OCI-LY1 (cell line): ENCODE measurements at regions not wholly inside any gene's neighbourhood (a gene's known extent, or its start where the extent isn't known, plus 50 kb on each side); places are given as distances from the start of the nearest gene placed in this dataset.

Source experiments
- H2AFZ ChIP-seq: fragments of 200-600 bp; sonication (generic), shearing (Covaris generic); 2 replicates; pipeline ENCODE4 v1.6.0; 2014; ENCODE audit warnings: antibody characterized with exemption, mild to moderate bottlenecking, low read length
- H3F3A ChIP-seq: fragments of 200-600 bp; sonication (generic), shearing (Covaris generic); 2 replicates; pipeline ENCODE4 v1.6.0; 2014; ENCODE audit warnings: mild to moderate bottlenecking, antibody characterized with exemption, low read length, moderate library complexity; ENCODE audit not compliant: insufficient read depth
- H3K27ac ChIP-seq: fragments of 200-600 bp; sonication (generic); 2 replicates; pipeline ENCODE4 v1.5.1; 2014; ENCODE audit warnings: low read length, mixed run types, mild to moderate bottlenecking, low read depth; ENCODE audit not compliant: poor library complexity, severe bottlenecking
- H3K27me3 ChIP-seq: fragments of 200-600 bp; sonication (generic); 2 replicates; pipeline ENCODE4 v1.6.0; 2014; ENCODE audit warnings: antibody characterized with exemption, mild to moderate bottlenecking, low read length, moderate library complexity; ENCODE audit not compliant: insufficient read depth
- H3K36me3 ChIP-seq: fragments of 200-600 bp; sonication (generic); 2 replicates; pipeline ENCODE4 v1.6.1; 2014; ENCODE audit warnings: mild to moderate bottlenecking, antibody characterized with exemption, low read length, moderate library complexity, mixed read lengths; ENCODE audit not compliant: insufficient read depth
- H3K4me1 ChIP-seq: fragments of 200-600 bp; sonication (generic); 2 replicates; pipeline ENCODE4 v1.5.1; 2014; ENCODE audit warnings: mild to moderate bottlenecking, low read length, moderate library complexity; ENCODE audit not compliant: insufficient read depth, severe bottlenecking
- H3K4me2 ChIP-seq: fragments of 200-600 bp; sonication (generic), shearing (Covaris generic); 2 replicates; pipeline ENCODE4 v1.6.1; 2014; ENCODE audit warnings: low read length
- H3K4me3 ChIP-seq: fragments of 200-600 bp; sonication (generic); 2 replicates; pipeline ENCODE4 v1.5.1; 2014; ENCODE audit warnings: low read length, low read depth, mild to moderate bottlenecking, mixed read lengths; ENCODE audit not compliant: poor library complexity, severe bottlenecking
- H3K79me2 ChIP-seq: fragments of 200-600 bp; shearing (Covaris generic); 2 replicates; pipeline ENCODE4 v1.6.1; 2016; ENCODE audit warnings: mixed run types, low read length, mixed read lengths; ENCODE audit not compliant: insufficient read depth
- H3K9ac ChIP-seq: fragments of 200-600 bp; sonication (generic), shearing (Covaris generic); 2 replicates; pipeline ENCODE4 v1.6.1; 2014; ENCODE audit warnings: mild to moderate bottlenecking, low read length, mixed read lengths
- H3K9me2 ChIP-seq: fragments of 200-600 bp; sonication (generic), shearing (Covaris generic); 2 replicates; pipeline ENCODE4 v1.6.1; 2014; ENCODE audit warnings: low read depth, mild to moderate bottlenecking, low read length, mixed read lengths
- H3K9me3 ChIP-seq: fragments of 200-600 bp; shearing (Covaris generic); 2 replicates; pipeline ENCODE4 v1.6.1; 2014; ENCODE audit warnings: low read length, mixed read lengths
- H4K20me1 ChIP-seq: fragments of 200-600 bp; sonication (generic), shearing (Covaris generic); 2 replicates; pipeline ENCODE4 v1.6.0; 2016; ENCODE audit warnings: mild to moderate bottlenecking, low read length; ENCODE audit not compliant: insufficient read depth
- CTCF ChIP-seq: fragments of 200-600 bp; sonication (generic), shearing (Covaris generic); IDR thresholded peaks from 2 replicates; pipeline ENCODE4 v1.5.1; 2017; ENCODE audit warnings: mild to moderate bottlenecking, antibody characterized with exemption, low read length, moderate library complexity, mixed read lengths
- EZH2 ChIP-seq: fragments of 200-600 bp; sonication (generic), shearing (Covaris generic); IDR thresholded peaks from 2 replicates; pipeline ENCODE4 v1.8.0; 2017; ENCODE audit warnings: borderline replicate concordance, mixed run types, mild to moderate bottlenecking, antibody characterized with exemption, low read length, moderate library complexity, mixed read lengths

- Histone ChIP-seq H3K4me3 (no peak overlapping the region), H3K79me2 (no peaks in the 10 kb centered on the region), H3K4me2 (no peak overlapping the region), H3K36me3 (no peaks in the 10 kb centered on the region), H3K4me1 (no peaks in the 10 kb centered on the region), H3K9me2 (no peaks in the 10 kb centered on the region), H3K27ac (no peak overlapping the region), H3K27me3 (no peaks in the 10 kb centered on the region), H4K20me1 (no peaks in the 10 kb centered on the region), H3F3A (no peaks in the 10 kb centered on the region), H3K9ac (no peak overlapping the region), H2AFZ (no peak overlapping the region), H3K9me3 (no peaks in the 10 kb centered on the region)
- TF ChIP-seq CTCF (no peak), EZH2 (no peak)
Measured at GRCh38 chr4:188454575-188454974, 315.3 kb downstream of the TRIML1 start.

GRCh38 chr4:188455062-188455752 is 316.0 kb downstream of the TRIML1 start:
- H3K9ac ChIP-seq, result no peak overlapping the region
- H3F3A ChIP-seq, result no peaks in the 10 kb centered on the region
- H3K27me3 ChIP-seq, result no peaks in the 10 kb centered on the region
- H3K4me3 ChIP-seq, result no peak overlapping the region
- H3K9me2 ChIP-seq, result no peaks in the 10 kb centered on the region
- H3K4me1 ChIP-seq, result no peaks in the 10 kb centered on the region
- TF ChIP-seq CTCF (no peak), EZH2 (no peak)
- no peak overlapping the region for H3K27ac ChIP-seq
- H3K36me3 ChIP-seq, result no peaks in the 10 kb centered on the region
- no peaks in the 10 kb centered on the region for H3K79me2 ChIP-seq
- no peak overlapping the region for H3K4me2 ChIP-seq
- no peak overlapping the region for H2AFZ ChIP-seq
- no peaks in the 10 kb centered on the region for H4K20me1 ChIP-seq
- H3K9me3 ChIP-seq, result no peaks in the 10 kb centered on the region

GRCh38 chr4:188459381-188459780 is 320.1 kb downstream of the TRIML1 start:
- H3K4me3 ChIP-seq, result no peak overlapping the region

More at GRCh38 chr4:188459381-188459780, 320.1 kb downstream of the TRIML1 start:
- Histone ChIP-seq H3K4me2 (no peak overlapping the region), H3K9ac (no peak overlapping the region), H4K20me1 (no peaks in the 10 kb centered on the region), H3K4me1 (no peaks in the 10 kb centered on the region), H3K9me3 (no peaks in the 10 kb centered on the region), H3F3A (no peaks in the 10 kb centered on the region), H3K9me2 (no peaks in the 10 kb centered on the region), H2AFZ (no peak overlapping the region), H3K27ac (no peak overlapping the region), H3K36me3 (no peaks in the 10 kb centered on the region), H3K27me3 (no peaks in the 10 kb centered on the region), H3K79me2 (no peaks in the 10 kb centered on the region)
- TF ChIP-seq CTCF (no peak), EZH2 (no peak)
